ENCODE measurements at regions not wholly inside any gene's neighbourhood (a gene's known extent, or its start where the extent isn't known, plus 50 kb on each side); places are given as distances from the start of the nearest gene placed in this dataset.

- H3K27ac ChIP-seq: no peak overlapping the region
- no peak for TF ChIP-seq CTCF (conservative IDR thresholded peaks at IDR 0.05)
Observed at GRCh38 chr5:17388717-17389116, 109.3 kb upstream of the TAF11L2 start.

GRCh38 chr5:17394086-17394485, 103.9 kb upstream of the TAF11L2 start:
- TF ChIP-seq CTCF (conservative IDR thresholded peaks at IDR 0.05): no peak
- no peak overlapping the region for H3K27ac ChIP-seq

GRCh38 chr5:17395106-17395880, 102.7 kb upstream of the TAF11L2 start:
- TF ChIP-seq CTCF (conservative IDR thresholded peaks at IDR 0.05): no peak
- H3K27ac ChIP-seq: no peak overlapping the region

- no peak for TF ChIP-seq CTCF (conservative IDR thresholded peaks at IDR 0.05)
- no peak overlapping the region for H3K27ac ChIP-seq
Observed at GRCh38 chr5:17396247-17396646, 101.8 kb upstream of the TAF11L2 start.

GRCh38 chr5:17398431-17398830, 99.6 kb upstream of the TAF11L2 start:
- H3K27ac ChIP-seq: no peak overlapping the region
- no peak for TF ChIP-seq CTCF (conservative IDR thresholded peaks at IDR 0.05)

- no peak for TF ChIP-seq CTCF (conservative IDR thresholded peaks at IDR 0.05)
- H3K27ac ChIP-seq: no peak overlapping the region
Observed at GRCh38 chr5:17398866-17399835, 98.9 kb upstream of the TAF11L2 start.

GRCh38 chr5:17399931-17400330, 98.1 kb upstream of the TAF11L2 start:
- H3K27ac ChIP-seq: no peak overlapping the region
- TF ChIP-seq CTCF (conservative IDR thresholded peaks at IDR 0.05): no peak

Measured in VCaP (cell line).